Mesenchymal stem cell (in vitro differentiated cells and primary cell): ENCODE measurements at regions not wholly inside any gene's neighbourhood (a gene's known extent, or its start where the extent isn't known, plus 50 kb on each side); places are given as distances from the start of the nearest gene placed in this dataset.
"Not testable (repeated sequence)": the region's sequence is repeated elsewhere in the genome, so short reads cannot be mapped to it uniquely, and the experiment has no call there.

ENCODE experiments used
- DNase-seq: peaks from one replicate; pipeline ENCODE4 v3.0.0-alpha.2; 2013
- H2AFZ ChIP-seq: one replicate; pipeline ENCODE4 v1.6.1; 2013; ENCODE audit warnings: low read depth, mild to moderate bottlenecking, control low read depth, inconsistent platforms, low read length, moderate library complexity
- H2AK5ac ChIP-seq: 2 replicates; pipeline ENCODE4 v1.6.1; 2013; ENCODE audit warnings: low read length, moderate library complexity, mild to moderate bottlenecking, inconsistent platforms; ENCODE audit not compliant: severe bottlenecking
- H2BK120ac ChIP-seq: one replicate; pipeline ENCODE4 v1.6.1; 2013; ENCODE audit warnings: low read depth, mild to moderate bottlenecking, inconsistent platforms, low read length, moderate library complexity
- H2BK12ac ChIP-seq, 2 experiments: one replicate each; pipeline ENCODE4 v1.6.1; 2013; ENCODE audit warnings: inconsistent platforms in 2 of 2, low read length in 2 of 2, mild to moderate bottlenecking in 2 of 2, moderate library complexity in 2 of 2, control low read depth in 1 of 2
- H2BK15ac ChIP-seq: one replicate; pipeline ENCODE4 v1.6.1; 2013; ENCODE audit warnings: mild to moderate bottlenecking, low read depth, inconsistent platforms; ENCODE audit not compliant: poor library complexity, severe bottlenecking
- H2BK5ac ChIP-seq: 2 replicates; pipeline ENCODE4 v1.6.1; 2013; ENCODE audit warnings: low read depth, mild to moderate bottlenecking, low read length, control low read depth, inconsistent platforms; ENCODE audit not compliant: poor library complexity, severe bottlenecking
- H3K14ac ChIP-seq, 2 experiments: one replicate each; pipeline ENCODE4 v1.6.1; 2013; ENCODE audit warnings: inconsistent platforms in 2 of 2, low read length in 2 of 2, control low read depth in 1 of 2, mild to moderate bottlenecking in 1 of 2, moderate library complexity in 1 of 2
- H3K18ac ChIP-seq, 2 experiments: one replicate each; pipeline ENCODE4 v1.6.1; 2013; ENCODE audit warnings: inconsistent platforms in 2 of 2, low read length in 2 of 2, control low read depth in 1 of 2, low read depth in 1 of 2, mild to moderate bottlenecking in 1 of 2
- H3K23ac ChIP-seq, 2 experiments: one replicate each; pipeline ENCODE4 v1.6.1; 2013; ENCODE audit warnings: inconsistent platforms in 2 of 2, low read length in 2 of 2, mild to moderate bottlenecking in 2 of 2, moderate library complexity in 2 of 2, control low read depth in 1 of 2
- H3K27ac ChIP-seq: 2 replicates; pipeline ENCODE4 v1.5.1; 2013; ENCODE audit warnings: mild to moderate bottlenecking, moderate library complexity, low read length, control low read depth, inconsistent platforms; ENCODE audit not compliant: poor library complexity, severe bottlenecking
- H3K27me3 ChIP-seq, 2 experiments: 2 replicates each; pipeline versions ENCODE4 v1.6.1 to v1.7.0; 2013; ENCODE audit warnings: low read length in 2 of 2, mild to moderate bottlenecking in 2 of 2, moderate library complexity in 2 of 2, control low read depth in 1 of 2, inconsistent platforms in 1 of 2; ENCODE audit not compliant: control insufficient read depth in 1 of 2, insufficient read depth in 1 of 2
- H3K36me3 ChIP-seq, 2 experiments: 2 replicates each; pipeline versions ENCODE4 v1.6.1 to v1.7.0; 2013; ENCODE audit warnings: low read length in 2 of 2, control low read depth in 1 of 2, inconsistent platforms in 1 of 2, low read depth in 1 of 2, mild to moderate bottlenecking in 1 of 2; ENCODE audit not compliant: insufficient read depth in 2 of 2, control insufficient read depth in 1 of 2
- H3K4ac ChIP-seq, 2 experiments: one replicate each; pipeline ENCODE4 v1.6.1; 2013; ENCODE audit warnings: inconsistent platforms in 2 of 2, low read length in 2 of 2, mild to moderate bottlenecking in 2 of 2, moderate library complexity in 2 of 2, control low read depth in 1 of 2, low read depth in 1 of 2
- H3K4me1 ChIP-seq: 2 replicates; pipeline ENCODE4 v1.6.1; 2013; ENCODE audit warnings: low read depth, low read length, control low read depth; ENCODE audit not compliant: control insufficient read depth, insufficient read depth
- H3K4me2 ChIP-seq: 2 replicates; pipeline ENCODE4 v1.6.1; 2013; ENCODE audit warnings: low read length, mild to moderate bottlenecking, inconsistent platforms; ENCODE audit not compliant: poor library complexity, severe bottlenecking
- H3K4me3 ChIP-seq, 2 experiments: 2 replicates each; pipeline versions ENCODE4 v1.5.1 to v1.7.0; 2013; ENCODE audit warnings: low read length in 2 of 2, mild to moderate bottlenecking in 2 of 2, control low read depth in 1 of 2, low read depth in 1 of 2; ENCODE audit not compliant: insufficient read depth in 1 of 2
- H3K79me1 ChIP-seq: replicated peaks from 2 replicates; pipeline ENCODE4 v1.6.1; 2013; ENCODE audit warnings: mild to moderate bottlenecking, control low read depth, low read length, inconsistent platforms; ENCODE audit not compliant: poor library complexity, severe bottlenecking
- H3K9ac ChIP-seq: 2 replicates; pipeline ENCODE4 v1.7.0; 2013; ENCODE audit warnings: mild to moderate bottlenecking, low read length, moderate library complexity
- H3K9me3 ChIP-seq: 2 replicates; pipeline ENCODE4 v1.7.0; 2013; ENCODE audit warnings: mild to moderate bottlenecking, low read length; ENCODE audit not compliant: control insufficient read depth
- H4K8ac ChIP-seq: one replicate; pipeline ENCODE4 v1.6.1; 2013; ENCODE audit warnings: inconsistent platforms, mild to moderate bottlenecking, low read length, moderate library complexity
- H4K91ac ChIP-seq: one replicate; pipeline ENCODE4 v1.6.1; 2013; ENCODE audit warnings: mild to moderate bottlenecking, low read length, inconsistent platforms
- WGBS: methylation state at CpG from one replicate; pipeline ENCODE4 v1.1.7; 2013; ENCODE audit warnings: mixed read lengths; 5-methylcytosine and 5-hydroxymethylcytosine counted together

- not testable (repeated sequence) for H3K36me3 ChIP-seq, H3K18ac ChIP-seq, H3K4me2 ChIP-seq, H3K23ac ChIP-seq, H3K4ac ChIP-seq, H3K79me1 ChIP-seq, H2AFZ ChIP-seq, H3K9me3 ChIP-seq, H3K27me3 ChIP-seq, H3K27ac ChIP-seq, DNase-seq, H4K8ac ChIP-seq, H2BK12ac ChIP-seq, H4K91ac ChIP-seq, H2BK5ac ChIP-seq, H3K9ac ChIP-seq, H3K4me1 ChIP-seq, H2BK120ac ChIP-seq, H2BK15ac ChIP-seq, H3K4me3 ChIP-seq, H2AK5ac ChIP-seq, H3K14ac ChIP-seq
- no CpG with 5 or more reads among the region's 3 CpGs for WGBS
Observed at GRCh38 chr6:142998739-142999138, 53.8 kb upstream of the HIVEP2 start.

- 90% methylated on average over 3 of the region's 3 CpGs for WGBS
- Histone ChIP-seq H3K4me2 (no peak overlapping the region), H2BK5ac (no peak overlapping the region), H2BK120ac (no peak overlapping the region), H4K8ac (no peak overlapping the region), H3K36me3 (no peaks in the 10 kb centered on the region), H3K27ac (no peak overlapping the region), H3K4ac (no peak overlapping the region), H3K9me3 (peaks cover 4% of the 10 kb centered on the region), H3K23ac (no peak overlapping the region), H2BK15ac (no peak overlapping the region), H2AFZ (no peak overlapping the region), H3K18ac (no peak overlapping the region), H3K79me1 (no peaks in the 10 kb centered on the region), H3K4me1 (no peaks in the 10 kb centered on the region), H3K9ac (no peak overlapping the region), H3K27me3 (no peaks in the 10 kb centered on the region), H3K14ac (no peak overlapping the region), H4K91ac (no peak overlapping the region), H3K4me3 (no peak overlapping the region), H2AK5ac (no peak overlapping the region), H2BK12ac (no peak overlapping the region)
- no peak for DNase-seq
Observed at GRCh38 chr6:143000811-143001210, 55.8 kb upstream of the HIVEP2 start.

- H2AFZ ChIP-seq, result no peak overlapping the region
- no peak for DNase-seq
- H3K27me3 ChIP-seq, result no peaks in the 10 kb centered on the region
- H3K4me3 ChIP-seq, result no peak overlapping the region
- H2AK5ac ChIP-seq, result no peak overlapping the region
- no peak overlapping the region for H3K4ac ChIP-seq
- H2BK5ac ChIP-seq, result no peak overlapping the region
- no peak overlapping the region for H2BK15ac ChIP-seq
- no peak overlapping the region for H3K14ac ChIP-seq
- H3K4me1 ChIP-seq, result no peaks in the 10 kb centered on the region
- no peak overlapping the region for H3K18ac ChIP-seq
- H3K4me2 ChIP-seq, result no peak overlapping the region
- no peak overlapping the region for H2BK120ac ChIP-seq
- no peaks in the 10 kb centered on the region for H3K79me1 ChIP-seq
- H3K9ac ChIP-seq, result no peak overlapping the region
- no peak overlapping the region for H3K27ac ChIP-seq
- no peak overlapping the region for H3K23ac ChIP-seq
- H4K8ac ChIP-seq, result no peak overlapping the region
- no peak overlapping the region for H4K91ac ChIP-seq
- H3K9me3 ChIP-seq, result peaks cover 4% of the 10 kb centered on the region
- no peak overlapping the region for H2BK12ac ChIP-seq
- 76% methylated on average over 6 of the region's 7 CpGs for WGBS
- H3K36me3 ChIP-seq, result no peaks in the 10 kb centered on the region
Observed at GRCh38 chr6:143002686-143003085, 57.7 kb upstream of the HIVEP2 start.

GRCh38 chr6:143003676-143004075, 57.0 kb upstream of the AIG1 start:
- H3K4me2 ChIP-seq, result no peak overlapping the region
- H2BK120ac ChIP-seq, result no peak overlapping the region
- no peak overlapping the region for H3K23ac ChIP-seq
- H3K36me3 ChIP-seq, result no peaks in the 10 kb centered on the region
- H3K4me1 ChIP-seq, result no peaks in the 10 kb centered on the region
- no peak overlapping the region for H2AK5ac ChIP-seq
- H3K4ac ChIP-seq, result no peak overlapping the region
- H2AFZ ChIP-seq, result no peak overlapping the region
- no peak overlapping the region for H3K18ac ChIP-seq
- no peak overlapping the region for H2BK5ac ChIP-seq
- no peak overlapping the region for H4K91ac ChIP-seq
- no peaks in the 10 kb centered on the region for H3K79me1 ChIP-seq
- WGBS, result 100% methylated on average over 5 of the region's 7 CpGs
- H2BK12ac ChIP-seq, result no peak overlapping the region
- no peak overlapping the region for H3K27ac ChIP-seq
- H3K27me3 ChIP-seq, result no peaks in the 10 kb centered on the region
- DNase-seq, result no peak
- peaks cover 4% of the 10 kb centered on the region for H3K9me3 ChIP-seq
- H3K4me3 ChIP-seq, result no peak overlapping the region
- no peak overlapping the region for H2BK15ac ChIP-seq
- H4K8ac ChIP-seq, result no peak overlapping the region
- H3K14ac ChIP-seq, result no peak overlapping the region
- no peak overlapping the region for H3K9ac ChIP-seq
